IMR-90 (cell line): ENCODE measurements at regions not wholly inside any gene's neighbourhood (a gene's known extent, or its start where the extent isn't known, plus 50 kb on each side); places are given as distances from the start of the nearest gene placed in this dataset.

Experiments
- ATAC-seq: fragments of 200-7000 bp; cut with Tn5 transposase; 2 replicates; pipeline ENCODE4 v1.9.1; 2020; ENCODE audit warnings: low read depth, mild to moderate bottlenecking, moderate library complexity
- BruUV-seq: library from RNA; stranded (reverse); fragments of 400-500 nt; replicated peaks from 2 replicates; lab custom pipeline; 2021; lab: Mats Ljungman, UMichigan
- CTCF ChIA-PET: fragments of 300-600 bp; formaldehyde crosslinking; extraction: SDS; loops from one replicate; lab custom pipeline; 2021; ENCODE audit warnings: antibody characterized with exemption; lab: Yijun Ruan, JAX
- POLR2A ChIA-PET: fragments of 300-600 bp; sonication (Branson Sonifier 250); formaldehyde crosslinking; loops from one replicate; lab custom pipeline; 2022; ENCODE audit warnings: antibody characterized with exemption; ENCODE audit not compliant: unreplicated experiment; lab: Charles Lee
- DNase-seq: peaks from one replicate; pipeline ENCODE4 v3.0.0; 2013
- H2AFZ ChIP-seq: replicated peaks from 2 replicates; pipeline ENCODE3; 2013; ENCODE audit warnings: low read length, mild to moderate bottlenecking; ENCODE audit not compliant: poor library complexity
- H2AK5ac ChIP-seq: 2 replicates; pipeline ENCODE4 v1.6.1; 2013; ENCODE audit warnings: low read depth, low read length, inconsistent platforms
- H2AK9ac ChIP-seq: replicated peaks from 2 replicates; pipeline ENCODE3; 2013; ENCODE audit warnings: mild to moderate bottlenecking, low read depth, low read length, moderate library complexity; ENCODE audit not compliant: poor library complexity
- H2BK120ac ChIP-seq: 2 replicates; pipeline ENCODE4 v1.6.1; 2013; ENCODE audit warnings: low read depth, low read length, inconsistent platforms
- H2BK15ac ChIP-seq: 3 replicates; pipeline ENCODE4 v1.6.1; 2013; ENCODE audit warnings: low read depth, low read length, inconsistent platforms
- H2BK20ac ChIP-seq: 2 replicates; pipeline ENCODE4 v1.6.1; 2013; ENCODE audit warnings: low read depth, mild to moderate bottlenecking, inconsistent platforms, low read length, moderate library complexity
- H2BK5ac ChIP-seq: 2 replicates; pipeline ENCODE4 v1.6.1; 2013; ENCODE audit warnings: mild to moderate bottlenecking, low read depth, low read length, inconsistent platforms; ENCODE audit not compliant: poor library complexity, severe bottlenecking
- H3K14ac ChIP-seq: replicated peaks from 2 replicates; pipeline ENCODE4 v1.6.1; 2013; ENCODE audit warnings: low read depth, low read length, inconsistent platforms
- H3K18ac ChIP-seq: 2 replicates; pipeline ENCODE4 v1.6.1; 2013; ENCODE audit warnings: low read depth, low read length, control low read depth
- H3K23ac ChIP-seq: 2 replicates; pipeline ENCODE4 v1.6.1; 2013; ENCODE audit warnings: low read depth, low read length, inconsistent platforms
- H3K27ac ChIP-seq: 2 replicates; pipeline ENCODE4 v1.5.1; 2013; ENCODE audit warnings: mild to moderate bottlenecking, control low read depth, low read length; ENCODE audit not compliant: insufficient read depth
- H3K27me3 ChIP-seq: 2 replicates; pipeline ENCODE4 v1.6.1; 2013; ENCODE audit warnings: low read length; ENCODE audit not compliant: control insufficient read depth, insufficient read depth
- H3K36me3 ChIP-seq: 2 replicates; pipeline ENCODE4 v1.6.1; 2013; ENCODE audit warnings: low read length, mixed read lengths; ENCODE audit not compliant: control insufficient read depth, insufficient read depth
- H3K4ac ChIP-seq: 2 replicates; pipeline ENCODE4 v1.6.1; 2013; ENCODE audit warnings: low read depth, low read length, inconsistent platforms
- H3K4me1 ChIP-seq: 2 replicates; pipeline ENCODE4 v1.6.1; 2013; ENCODE audit warnings: low read length, mixed read lengths; ENCODE audit not compliant: control insufficient read depth, insufficient read depth
- H3K4me2 ChIP-seq: 2 replicates; pipeline ENCODE4 v1.6.1; 2013; ENCODE audit warnings: low read depth, mild to moderate bottlenecking, control low read depth, low read length, moderate library complexity
- H3K4me3 ChIP-seq: 2 replicates; pipeline ENCODE4 v1.5.1; 2013; ENCODE audit warnings: low read depth, mild to moderate bottlenecking, control low read depth, low read length, moderate library complexity; ENCODE audit not compliant: insufficient read depth
- H3K56ac ChIP-seq: 2 replicates; pipeline ENCODE4 v1.6.1; 2013; ENCODE audit warnings: low read length, inconsistent platforms; ENCODE audit not compliant: insufficient read depth; ENCODE audit errors: extremely low read depth
- H3K79me1 ChIP-seq, 2 experiments: 2 replicates each; pipeline ENCODE4 v1.6.1; 2013; ENCODE audit warnings: low read length in 2 of 2, inconsistent platforms in 1 of 2, low read depth in 1 of 2
- H3K9ac ChIP-seq: 2 replicates; pipeline ENCODE4 v1.6.1; 2013; ENCODE audit warnings: low read depth, low read length, control low read depth
- H3K9me1 ChIP-seq: 2 replicates; pipeline ENCODE4 v1.6.1; 2013; ENCODE audit warnings: low read length, inconsistent platforms; ENCODE audit not compliant: insufficient read depth
- H3K9me3 ChIP-seq: 2 replicates; pipeline ENCODE4 v1.6.1; 2013; ENCODE audit warnings: low read length; ENCODE audit not compliant: control insufficient read depth, insufficient read depth
- H4K20me1 ChIP-seq: 2 replicates; pipeline ENCODE4 v1.6.1; 2013; ENCODE audit warnings: low read length, inconsistent platforms; ENCODE audit not compliant: insufficient read depth
- H4K5ac ChIP-seq: 2 replicates; pipeline ENCODE4 v1.6.1; 2013; ENCODE audit warnings: mild to moderate bottlenecking, low read depth, low read length, control low read depth
- H4K8ac ChIP-seq, 2 experiments: 2 replicates each; pipeline ENCODE4 v1.6.1; 2013; ENCODE audit warnings: low read depth in 2 of 2, low read length in 2 of 2, control low read depth in 1 of 2, inconsistent platforms in 1 of 2
- H4K91ac ChIP-seq: 2 replicates; pipeline ENCODE4 v1.6.1; 2013; ENCODE audit warnings: low read depth, low read length, inconsistent platforms; ENCODE audit not compliant: insufficient read depth
- BHLHE40 ChIP-seq: fragments of 150-350 bp; IDR thresholded peaks from 2 replicates; pipeline ENCODE4 v1.6.1; 2016; ENCODE audit warnings: mild to moderate bottlenecking, low read depth, low read length
- RCOR1 ChIP-seq: IDR thresholded peaks from 2 replicates; pipeline ENCODE4 v1.6.1; 2012; ENCODE audit warnings: mild to moderate bottlenecking, low read length, improper control_type of control experiment; ENCODE audit not compliant: insufficient replicate concordance
- WGBS, 2 experiments: methylation state at CpG; one replicate each; pipeline versions ENCODE4 v1.1.5 to v1.1.7; 2013; ENCODE audit warnings: missing lambda C conversion rate in 2 of 2; ENCODE audit not compliant: insufficient read length in 1 of 2; ENCODE audit errors: extremely low coverage in 2 of 2; 5-methylcytosine and 5-hydroxymethylcytosine counted together
- dilution Hi-C: fragments of 300-500 bp; cut with HindIII; formaldehyde crosslinking; loops from one replicate; pipeline ENCODE4 v1.14.3; 2018; ENCODE audit warnings: low sequenced_read_pairs; ENCODE audit not compliant: unreplicated experiment
- in situ Hi-C: fragments of 300-500 bp; cut with MboI; formaldehyde crosslinking; loops from 3 replicates; pipeline ENCODE4 v1.14.3; 2019; ENCODE audit warnings: low sequenced_read_pairs, inconsistent platforms, mixed read lengths
- intact Hi-C: fragments of 100-400 bp; cut with micrococcal nuclease; formaldehyde crosslinking; loops from 2 replicates; pipeline ENCODE4 v1.10.0; 2022

DNA sequence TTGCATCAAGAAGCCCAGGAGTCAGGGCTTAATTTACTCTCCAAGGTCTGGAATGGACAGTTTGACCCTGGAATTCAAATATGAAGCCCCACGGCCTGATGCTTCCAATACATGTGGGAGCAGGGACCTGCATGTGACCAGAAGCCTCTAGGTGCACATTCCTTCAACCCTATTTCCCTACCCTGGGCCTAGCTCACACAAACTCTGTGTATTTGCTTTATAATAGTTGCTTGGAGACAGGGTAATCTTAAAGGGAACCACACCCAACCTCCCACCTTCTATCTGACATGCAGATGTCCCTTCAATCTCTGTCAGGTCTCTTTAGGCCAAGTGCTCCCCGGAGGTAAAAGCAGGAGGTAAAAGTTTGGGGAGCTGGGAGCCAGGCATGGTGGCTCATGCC is 55.4 kb upstream of the PPP1CB start:
- Histone ChIP-seq H3K9me1 (peaks cover 17% of the 10 kb centered on the region), H3K14ac (no peak overlapping the region), H3K4me2 (no peak overlapping the region), H3K79me1 (no peaks in the 10 kb centered on the region), H3K4me3 (no peak overlapping the region), H2BK15ac (no peak overlapping the region), H4K20me1 (no peaks in the 10 kb centered on the region), H3K27ac (no peak overlapping the region), H2AK9ac (no peak overlapping the region), H3K9ac (no peak overlapping the region), H2BK120ac (no peak overlapping the region), H2BK5ac (no peak overlapping the region), H4K5ac (no peak overlapping the region), H2BK20ac (no peak overlapping the region), H3K18ac (no peak overlapping the region), H3K27me3 (no peaks in the 10 kb centered on the region), H3K56ac (no peak overlapping the region), H3K4me1 (peaks cover 12% of the 10 kb centered on the region), H3K23ac (no peak overlapping the region), H4K91ac (no peak overlapping the region), H2AK5ac (no peak overlapping the region), H2AFZ (no peak overlapping the region), H3K4ac (no peak overlapping the region), H3K9me3 (no peaks in the 10 kb centered on the region), H4K8ac (no peak overlapping the region), H3K36me3 (no peaks in the 10 kb centered on the region)
- dilution Hi-C loops (no loop called here), in situ Hi-C loops (no loop called here), intact Hi-C loops (no loop called here)
- no TSS peak for BruUV-seq
- CTCF ChIA-PET = no interaction called here
- POLR2A ChIA-PET = no interaction called here
- DNase-seq (no peak), ATAC-seq (no peak)
- TF ChIP-seq RCOR1 (no peak), BHLHE40 (no peak)
- no CpG with 5 or more reads among the region's 2 CpGs for WGBS, 2 experiments
